ENCODE measurements at regions not wholly inside any gene's neighbourhood (a gene's known extent, or its start where the extent isn't known, plus 50 kb on each side); places are given as distances from the start of the nearest gene placed in this dataset.
A peak's percentile ranks its signal among the peaks of the same experiment; 100 is the strongest.

GRCh38 chr18:43665105-43665788 lies 388.0 kb upstream of the SYT4 start:
- Histone ChIP-seq H3K4me3 (ENCODE audit: low read depth in 1 of 3, low read length in 3 of 3) (no peak overlapping the region), H3K9me3 (ENCODE audit: control insufficient read depth in 2 of 2, insufficient read depth in 1 of 2, low read depth in 1 of 2, low read length in 1 of 2) (no peaks in the 10 kb centered on the region), H3K4me1 (ENCODE audit: control insufficient read depth in 3 of 3, insufficient read depth in 2 of 3, low read depth in 1 of 3, low read length in 2 of 3) (no peaks in the 10 kb centered on the region), H3K27ac (ENCODE audit: low read depth in 1 of 3, low read length in 2 of 3) (no peak overlapping the region), H3K36me3 (ENCODE audit: control insufficient read depth in 3 of 3, insufficient read depth in 2 of 3, low read depth in 1 of 3, low read length in 3 of 3) (no peaks in the 10 kb centered on the region), H3K27me3 (ENCODE audit: control insufficient read depth in 3 of 3, insufficient read depth in 3 of 3, low read length in 3 of 3) (no peaks in the 10 kb centered on the region)
- no peak for FAIRE-seq
- DNase-seq = no peak
- 67 to 78% (median 69%) methylated on average over 3 of the region's 3 CpGs for WGBS, 3 donors

GRCh38 chr18:43668866-43669265 lies 391.6 kb upstream of the SYT4 start:
- DNase-seq = no peak
- Histone ChIP-seq H3K9me3 (ENCODE audit: control insufficient read depth in 2 of 2, insufficient read depth in 1 of 2, low read depth in 1 of 2, low read length in 1 of 2) (no peaks in the 10 kb centered on the region), H3K4me3 (ENCODE audit: low read depth in 1 of 3, low read length in 3 of 3) (no peak overlapping the region), H3K36me3 (ENCODE audit: control insufficient read depth in 3 of 3, insufficient read depth in 2 of 3, low read depth in 1 of 3, low read length in 3 of 3) (no peaks in the 10 kb centered on the region), H3K27me3 (ENCODE audit: control insufficient read depth in 3 of 3, insufficient read depth in 3 of 3, low read length in 3 of 3) (no peaks in the 10 kb centered on the region), H3K27ac (ENCODE audit: low read depth in 1 of 3, low read length in 2 of 3) (no peak overlapping the region), H3K4me1 (ENCODE audit: control insufficient read depth in 3 of 3, insufficient read depth in 2 of 3, low read depth in 1 of 3, low read length in 2 of 3) (no peaks in the 10 kb centered on the region)
- 88 to 93% (median 88%) methylated on average over 4 of the region's 4 CpGs for WGBS, 3 donors
- no peak for FAIRE-seq

- H3K4me3 ChIP-seq (ENCODE audit: low read depth in 1 of 3, low read length in 3 of 3) = no peak overlapping the region
- no peaks in the 10 kb centered on the region for H3K9me3 ChIP-seq (ENCODE audit: control insufficient read depth in 2 of 2, insufficient read depth in 1 of 2, low read depth in 1 of 2, low read length in 1 of 2)
- no peak overlapping the region for H3K27ac ChIP-seq (ENCODE audit: low read depth in 1 of 3, low read length in 2 of 3)
- no peaks in the 10 kb centered on the region for H3K36me3 ChIP-seq (ENCODE audit: control insufficient read depth in 3 of 3, insufficient read depth in 2 of 3, low read depth in 1 of 3, low read length in 3 of 3)
- H3K27me3 ChIP-seq (ENCODE audit: control insufficient read depth in 3 of 3, insufficient read depth in 3 of 3, low read length in 3 of 3) = no peaks in the 10 kb centered on the region
- DNase-seq (peak in 1 of 2 donors; percentile 11), FAIRE-seq (no peak)
- WGBS, 3 donors = 3 to 49% (median 12%) methylated on average over 1 of the region's 1 CpG
- H3K4me1 ChIP-seq (ENCODE audit: control insufficient read depth in 3 of 3, insufficient read depth in 2 of 3, low read depth in 1 of 3, low read length in 2 of 3) = no peaks in the 10 kb centered on the region
Measured at GRCh38 chr18:43671431-43671830, 394.1 kb upstream of the SYT4 start.

- H3K4me3 ChIP-seq (ENCODE audit: low read depth in 1 of 3, low read length in 3 of 3) = no peak overlapping the region
- H3K27me3 ChIP-seq (ENCODE audit: control insufficient read depth in 3 of 3, insufficient read depth in 3 of 3, low read length in 3 of 3) = no peaks in the 10 kb centered on the region
- H3K9me3 ChIP-seq (ENCODE audit: control insufficient read depth in 2 of 2, insufficient read depth in 1 of 2, low read depth in 1 of 2, low read length in 1 of 2) = no peaks in the 10 kb centered on the region
- no peaks in the 10 kb centered on the region for H3K36me3 ChIP-seq (ENCODE audit: control insufficient read depth in 3 of 3, insufficient read depth in 2 of 3, low read depth in 1 of 3, low read length in 3 of 3)
- DNase-seq (no peak), FAIRE-seq (no peak)
- H3K27ac ChIP-seq (ENCODE audit: low read depth in 1 of 3, low read length in 2 of 3) = no peak overlapping the region
- H3K4me1 ChIP-seq (ENCODE audit: control insufficient read depth in 3 of 3, insufficient read depth in 2 of 3, low read depth in 1 of 3, low read length in 2 of 3) = no peaks in the 10 kb centered on the region
- 44 to 68% (median 44%) methylated on average over 2 of the region's 2 CpGs for WGBS, 3 donors
Measured at GRCh38 chr18:43680096-43680495, 402.8 kb upstream of the SYT4 start.

GRCh38 chr18:43681661-43682060 lies 404.4 kb upstream of the SYT4 start:
- no peaks in the 10 kb centered on the region for H3K9me3 ChIP-seq (ENCODE audit: control insufficient read depth in 2 of 2, insufficient read depth in 1 of 2, low read depth in 1 of 2, low read length in 1 of 2)
- FAIRE-seq (no peak), DNase-seq (no peak)
- no peaks in the 10 kb centered on the region for H3K4me1 ChIP-seq (ENCODE audit: control insufficient read depth in 3 of 3, insufficient read depth in 2 of 3, low read depth in 1 of 3, low read length in 2 of 3)
- WGBS, 3 donors = 84 to 91% (median 88%) methylated on average over 5 of the region's 5 CpGs
- H3K36me3 ChIP-seq (ENCODE audit: control insufficient read depth in 3 of 3, insufficient read depth in 2 of 3, low read depth in 1 of 3, low read length in 3 of 3) = no peaks in the 10 kb centered on the region
- H3K4me3 ChIP-seq (ENCODE audit: low read depth in 1 of 3, low read length in 3 of 3) = no peak overlapping the region
- H3K27me3 ChIP-seq (ENCODE audit: control insufficient read depth in 3 of 3, insufficient read depth in 3 of 3, low read length in 3 of 3) = no peaks in the 10 kb centered on the region
- no peak overlapping the region for H3K27ac ChIP-seq (ENCODE audit: low read depth in 1 of 3, low read length in 2 of 3)

- Histone ChIP-seq H3K27ac (ENCODE audit: low read depth in 1 of 3, low read length in 2 of 3) (no peak overlapping the region), H3K36me3 (ENCODE audit: control insufficient read depth in 3 of 3, insufficient read depth in 2 of 3, low read depth in 1 of 3, low read length in 3 of 3) (no peaks in the 10 kb centered on the region), H3K9me3 (ENCODE audit: control insufficient read depth in 2 of 2, insufficient read depth in 1 of 2, low read depth in 1 of 2, low read length in 1 of 2) (no peaks in the 10 kb centered on the region), H3K4me1 (ENCODE audit: control insufficient read depth in 3 of 3, insufficient read depth in 2 of 3, low read depth in 1 of 3, low read length in 2 of 3) (no peaks in the 10 kb centered on the region), H3K27me3 (ENCODE audit: control insufficient read depth in 3 of 3, insufficient read depth in 3 of 3, low read length in 3 of 3) (no peaks in the 10 kb centered on the region), H3K4me3 (ENCODE audit: low read depth in 1 of 3, low read length in 3 of 3) (no peak overlapping the region)
- 80 to 89% (median 82%) methylated on average over 7 of the region's 7 CpGs for WGBS, 3 donors
- DNase-seq = no peak
- FAIRE-seq = no peak
Measured at GRCh38 chr18:43682196-43682595, 404.9 kb upstream of the SYT4 start.

- 93 to 97% (median 95%) methylated on average over 1 of the region's 1 CpG for WGBS, 3 donors
- Histone ChIP-seq H3K4me1 (ENCODE audit: control insufficient read depth in 3 of 3, insufficient read depth in 2 of 3, low read depth in 1 of 3, low read length in 2 of 3) (no peaks in the 10 kb centered on the region), H3K36me3 (ENCODE audit: control insufficient read depth in 3 of 3, insufficient read depth in 2 of 3, low read depth in 1 of 3, low read length in 3 of 3) (no peaks in the 10 kb centered on the region), H3K9me3 (ENCODE audit: control insufficient read depth in 2 of 2, insufficient read depth in 1 of 2, low read depth in 1 of 2, low read length in 1 of 2) (no peaks in the 10 kb centered on the region), H3K27ac (ENCODE audit: low read depth in 1 of 3, low read length in 2 of 3) (no peak overlapping the region), H3K4me3 (ENCODE audit: low read depth in 1 of 3, low read length in 3 of 3) (no peak overlapping the region), H3K27me3 (ENCODE audit: control insufficient read depth in 3 of 3, insufficient read depth in 3 of 3, low read length in 3 of 3) (no peaks in the 10 kb centered on the region)
- no peak for DNase-seq
- FAIRE-seq = no peak
Measured at GRCh38 chr18:43686709-43687108, 409.4 kb upstream of the SYT4 start.

GRCh38 chr18:43692099-43692690 lies 414.9 kb upstream of the SYT4 start:
- no peak overlapping the region for H3K27ac ChIP-seq (ENCODE audit: low read depth in 1 of 3, low read length in 2 of 3)
- no peak for FAIRE-seq
- no peaks in the 10 kb centered on the region for H3K27me3 ChIP-seq (ENCODE audit: control insufficient read depth in 3 of 3, insufficient read depth in 3 of 3, low read length in 3 of 3)
- DNase-seq = no peak
- H3K9me3 ChIP-seq (ENCODE audit: control insufficient read depth in 2 of 2, insufficient read depth in 1 of 2, low read depth in 1 of 2, low read length in 1 of 2) = no peaks in the 10 kb centered on the region
- H3K36me3 ChIP-seq (ENCODE audit: control insufficient read depth in 3 of 3, insufficient read depth in 2 of 3, low read depth in 1 of 3, low read length in 3 of 3) = no peaks in the 10 kb centered on the region
- 75 to 83% (median 81%) methylated on average over 4 of the region's 4 CpGs for WGBS, 3 donors
- no peaks in the 10 kb centered on the region for H3K4me1 ChIP-seq (ENCODE audit: control insufficient read depth in 3 of 3, insufficient read depth in 2 of 3, low read depth in 1 of 3, low read length in 2 of 3)
- no peak overlapping the region for H3K4me3 ChIP-seq (ENCODE audit: low read depth in 1 of 3, low read length in 3 of 3)

- H3K9me3 ChIP-seq (ENCODE audit: control insufficient read depth in 2 of 2, insufficient read depth in 1 of 2, low read depth in 1 of 2, low read length in 1 of 2) = no peaks in the 10 kb centered on the region
- H3K36me3 ChIP-seq (ENCODE audit: control insufficient read depth in 3 of 3, insufficient read depth in 2 of 3, low read depth in 1 of 3, low read length in 3 of 3) = no peaks in the 10 kb centered on the region
- WGBS, 3 donors = 83 to 90% (median 89%) methylated on average over 2 of the region's 2 CpGs
- H3K27me3 ChIP-seq (ENCODE audit: control insufficient read depth in 3 of 3, insufficient read depth in 3 of 3, low read length in 3 of 3) = no peaks in the 10 kb centered on the region
- no peaks in the 10 kb centered on the region for H3K4me1 ChIP-seq (ENCODE audit: control insufficient read depth in 3 of 3, insufficient read depth in 2 of 3, low read depth in 1 of 3, low read length in 2 of 3)
- H3K27ac ChIP-seq (ENCODE audit: low read depth in 1 of 3, low read length in 2 of 3) = no peak overlapping the region
- FAIRE-seq (no peak), DNase-seq (no peak)
- H3K4me3 ChIP-seq (ENCODE audit: low read depth in 1 of 3, low read length in 3 of 3) = no peak overlapping the region
Measured at GRCh38 chr18:43702399-43702798, 425.1 kb upstream of the SYT4 start.
